ENCODE measurements at regions not wholly inside any gene's neighbourhood (a gene's known extent, or its start where the extent isn't known, plus 50 kb on each side); places are given as distances from the start of the nearest gene placed in this dataset.

DNA sequence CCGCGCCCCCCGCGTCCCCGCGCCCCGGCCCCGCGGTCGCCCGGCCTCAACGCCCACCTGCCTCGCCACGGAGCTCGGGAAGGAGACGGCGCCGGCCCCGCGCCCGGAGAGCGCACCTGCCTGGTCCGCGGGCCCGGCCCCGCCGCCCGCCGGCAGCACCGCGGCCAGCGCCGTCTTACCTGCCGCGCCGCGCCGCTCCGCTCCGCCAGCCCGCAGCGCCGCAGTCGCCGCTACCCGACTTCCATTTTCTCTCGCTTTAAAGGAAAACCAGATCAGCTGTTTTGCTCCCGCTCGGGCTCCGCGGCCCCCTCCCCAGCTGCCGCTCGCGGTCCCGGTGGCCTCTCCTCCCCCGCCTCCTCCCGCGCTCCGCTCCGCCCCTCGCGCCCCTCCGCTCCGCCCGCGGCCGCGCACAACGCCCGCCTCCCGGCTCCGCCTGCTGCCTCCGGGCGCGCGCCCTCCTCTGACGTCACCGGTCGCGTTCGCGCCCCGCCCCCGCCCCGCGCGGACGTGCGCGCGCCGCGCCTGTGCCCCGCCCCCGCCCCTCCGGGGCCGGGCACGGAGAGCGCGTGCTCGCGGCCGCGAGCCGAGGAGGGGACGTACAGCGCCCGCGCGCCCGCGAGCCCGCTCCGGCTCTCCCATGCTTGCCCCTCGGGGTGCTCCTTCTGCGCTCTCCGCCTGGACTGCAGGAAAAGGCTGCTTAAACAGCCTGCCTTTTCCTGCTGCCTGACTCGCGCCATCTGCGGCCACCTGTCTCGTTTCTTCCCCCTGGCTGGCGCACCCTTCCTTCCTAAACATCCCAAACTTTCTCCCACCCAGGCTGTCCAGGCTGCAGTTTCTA is 159.8 kb upstream of the CHRNA7 start, which contains the start of gene OTUD7A:
Gene OTUD7A (minus strand): TSS at position 346 of the 838 bp plus-strand sequence.
- peak within 1 kb of the TSS in 1 of 3 donors; percentile 74 for H3K27ac ChIP-seq (ENCODE audit: low read depth in 1 of 3, low read length in 2 of 3)
- peaks cover 0 to 4% (median 3%) of the 10 kb centered on the region in 3 donors for H3K4me1 ChIP-seq (ENCODE audit: control insufficient read depth in 3 of 3, insufficient read depth in 2 of 3, low read depth in 1 of 3, low read length in 2 of 3)
- WGBS, 3 donors = 1 to 2% (median 1%) methylated on average over 44 to 122 of the region's 122 CpGs
- H3K27me3 ChIP-seq (ENCODE audit: control insufficient read depth in 3 of 3, insufficient read depth in 3 of 3, low read length in 3 of 3) = peaks cover 0 to 11% (median 3%) of the 10 kb centered on the region in 3 donors
- H3K36me3 ChIP-seq (ENCODE audit: control insufficient read depth in 3 of 3, insufficient read depth in 2 of 3, low read depth in 1 of 3, low read length in 3 of 3) = no peaks in the 10 kb centered on the region
- H3K9me3 ChIP-seq (ENCODE audit: control insufficient read depth in 2 of 2, insufficient read depth in 1 of 2, low read depth in 1 of 2, low read length in 1 of 2) = no peaks in the 10 kb centered on the region
- DNase-seq (peak; percentile 77 to 94), FAIRE-seq (no peak)
- peak within 1 kb of the TSS; percentile 58 to 85 (median 79) for H3K4me3 ChIP-seq (ENCODE audit: low read depth in 1 of 3, low read length in 3 of 3)

DNA sequence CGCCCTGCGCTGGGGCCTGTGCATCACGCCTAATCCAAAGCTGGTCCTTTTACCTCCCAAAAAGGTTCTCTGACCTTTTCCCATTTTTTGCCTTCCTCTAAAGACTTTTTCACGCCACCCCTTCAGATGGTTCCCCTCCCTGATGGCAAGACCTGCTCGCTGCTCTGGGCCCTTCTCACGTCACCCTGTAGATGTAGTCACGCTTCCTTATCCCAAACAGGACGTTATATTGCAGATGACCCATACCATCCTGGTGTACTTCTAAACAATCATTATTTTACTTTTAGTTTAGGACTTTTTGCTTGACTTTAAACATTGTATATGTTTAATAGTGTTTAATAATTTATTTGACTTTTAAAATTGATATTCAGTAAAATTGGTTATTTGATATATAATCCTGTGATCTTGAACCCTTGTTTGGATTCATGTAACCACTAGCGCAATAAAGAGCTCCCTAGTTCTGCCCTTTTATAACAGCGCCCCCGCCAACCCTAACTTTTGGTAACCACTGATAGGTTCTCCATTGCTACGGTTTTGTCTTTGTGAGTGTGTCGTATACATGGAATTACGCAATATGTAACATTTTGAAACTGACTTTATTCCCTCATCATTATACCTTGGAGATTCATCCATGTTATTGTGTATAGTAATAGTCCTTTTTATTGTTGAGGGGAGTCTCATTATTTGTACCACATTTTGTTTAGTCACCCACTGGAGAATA is 159.0 kb upstream of the CHRNA7 start:
- 39 to 44% (median 43%) methylated on average over 14 of the region's 14 CpGs for WGBS, 3 donors
- Histone ChIP-seq H3K4me3 (ENCODE audit: low read depth in 1 of 3, low read length in 3 of 3) (peak overlapping the region in 2 of 3 donors; percentile 58 to 79), H3K36me3 (ENCODE audit: control insufficient read depth in 3 of 3, insufficient read depth in 2 of 3, low read depth in 1 of 3, low read length in 3 of 3) (no peaks in the 10 kb centered on the region), H3K27ac (ENCODE audit: low read depth in 1 of 3, low read length in 2 of 3) (peak overlapping the region in 1 of 3 donors; percentile 70), H3K9me3 (ENCODE audit: control insufficient read depth in 2 of 2, insufficient read depth in 1 of 2, low read depth in 1 of 2, low read length in 1 of 2) (no peaks in the 10 kb centered on the region), H3K4me1 (ENCODE audit: control insufficient read depth in 3 of 3, insufficient read depth in 2 of 3, low read depth in 1 of 3, low read length in 2 of 3) (peaks cover 0 to 4% (median 3%) of the 10 kb centered on the region in 3 donors), H3K27me3 (ENCODE audit: control insufficient read depth in 3 of 3, insufficient read depth in 3 of 3, low read length in 3 of 3) (peaks cover 0 to 11% (median 3%) of the 10 kb centered on the region in 3 donors)
- FAIRE-seq (no peak), DNase-seq (peak in 1 of 2 donors; percentile 17)

DNA sequence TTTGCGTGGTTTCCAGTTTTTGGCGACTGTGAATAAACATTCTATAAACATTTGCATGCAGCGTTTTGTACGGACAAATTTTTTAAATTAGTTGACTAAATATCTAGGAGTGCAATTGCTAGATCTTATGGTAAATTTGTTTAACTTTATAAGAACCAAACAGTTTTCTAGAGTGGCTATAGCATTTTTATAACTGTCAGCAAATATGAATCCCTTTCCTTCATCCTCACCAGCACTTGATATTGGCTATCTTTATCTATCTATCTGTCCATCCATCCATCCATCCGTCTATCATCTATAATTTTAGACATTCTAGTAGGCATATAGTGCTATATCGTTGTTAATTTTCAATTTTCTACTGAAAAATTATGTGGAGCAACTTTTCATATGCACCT is 158.4 kb upstream of the CHRNA7 start:
- H3K4me1 ChIP-seq (ENCODE audit: control insufficient read depth in 3 of 3, insufficient read depth in 2 of 3, low read depth in 1 of 3, low read length in 2 of 3) = peaks cover 0 to 4% (median 3%) of the 10 kb centered on the region in 3 donors
- H3K36me3 ChIP-seq (ENCODE audit: control insufficient read depth in 3 of 3, insufficient read depth in 2 of 3, low read depth in 1 of 3, low read length in 3 of 3) = no peaks in the 10 kb centered on the region
- H3K27me3 ChIP-seq (ENCODE audit: control insufficient read depth in 3 of 3, insufficient read depth in 3 of 3, low read length in 3 of 3) = peaks cover 0 to 11% (median 3%) of the 10 kb centered on the region in 3 donors
- no peak overlapping the region for H3K4me3 ChIP-seq (ENCODE audit: low read depth in 1 of 3, low read length in 3 of 3)
- DNase-seq (no peak), FAIRE-seq (no peak)
- no peaks in the 10 kb centered on the region for H3K9me3 ChIP-seq (ENCODE audit: control insufficient read depth in 2 of 2, insufficient read depth in 1 of 2, low read depth in 1 of 2, low read length in 1 of 2)
- no peak overlapping the region for H3K27ac ChIP-seq (ENCODE audit: low read depth in 1 of 3, low read length in 2 of 3)
- WGBS, 3 donors = 73 to 88% (median 86%) methylated on average over 6 of the region's 6 CpGs

DNA sequence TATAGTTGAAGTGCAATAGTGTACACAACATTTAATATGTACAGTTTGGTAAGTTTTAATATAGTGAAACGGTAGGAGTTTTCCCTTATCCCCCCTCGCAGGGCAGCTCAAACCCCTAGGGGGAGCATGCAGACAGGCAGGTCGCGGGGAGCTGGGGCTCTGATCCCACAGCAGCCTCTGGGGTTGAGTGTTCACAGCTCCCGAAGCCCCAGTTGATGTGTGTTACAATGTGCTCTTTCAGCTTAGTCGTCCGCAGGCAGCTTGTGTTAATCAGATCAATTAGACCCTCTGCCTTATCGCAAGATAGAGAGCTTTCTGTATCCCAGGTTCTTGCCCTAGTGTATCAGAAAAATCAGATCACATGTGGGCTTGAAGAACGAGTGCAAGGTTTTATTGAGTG is 143.1 kb upstream of the CHRNA7 start:
- H3K27me3 ChIP-seq (ENCODE audit: control insufficient read depth in 3 of 3, insufficient read depth in 3 of 3, low read length in 3 of 3) = no peaks in the 10 kb centered on the region
- H3K27ac ChIP-seq (ENCODE audit: low read depth in 1 of 3, low read length in 2 of 3) = no peak overlapping the region
- FAIRE-seq (no peak), DNase-seq (no peak)
- H3K36me3 ChIP-seq (ENCODE audit: control insufficient read depth in 3 of 3, insufficient read depth in 2 of 3, low read depth in 1 of 3, low read length in 3 of 3) = no peaks in the 10 kb centered on the region
- H3K4me3 ChIP-seq (ENCODE audit: low read depth in 1 of 3, low read length in 3 of 3) = no peak overlapping the region
- no peaks in the 10 kb centered on the region for H3K9me3 ChIP-seq (ENCODE audit: control insufficient read depth in 2 of 2, insufficient read depth in 1 of 2, low read depth in 1 of 2, low read length in 1 of 2)
- no peaks in the 10 kb centered on the region for H3K4me1 ChIP-seq (ENCODE audit: control insufficient read depth in 3 of 3, insufficient read depth in 2 of 3, low read depth in 1 of 3, low read length in 2 of 3)
- WGBS, 3 donors = 16 to 19% (median 19%) methylated on average over 9 of the region's 9 CpGs

DNA sequence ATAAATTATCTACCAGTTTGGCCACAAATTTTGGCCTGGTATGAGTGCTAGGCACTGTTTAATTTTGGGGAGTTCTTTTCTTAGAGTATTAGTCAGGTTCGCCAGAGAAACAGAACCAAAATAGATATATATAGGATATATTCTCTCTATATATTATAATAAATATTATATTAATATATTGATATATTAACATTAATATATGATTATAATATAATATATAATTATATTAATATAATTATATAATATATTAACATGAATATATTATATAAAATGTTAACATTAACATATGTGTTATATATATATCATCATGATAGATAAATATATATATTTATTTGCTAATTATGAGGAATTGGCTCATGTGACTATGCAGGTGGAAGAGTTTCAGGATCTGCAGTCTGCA is 137.8 kb upstream of the CHRNA7 start:
- no peak overlapping the region for H3K27ac ChIP-seq (ENCODE audit: low read depth in 1 of 3, low read length in 2 of 3)
- H3K4me3 ChIP-seq (ENCODE audit: low read depth in 1 of 3, low read length in 3 of 3) = no peak overlapping the region
- WGBS, 3 donors = 86 to 97% (median 88%) methylated on average over 1 of the region's 1 CpG
- H3K36me3 ChIP-seq (ENCODE audit: control insufficient read depth in 3 of 3, insufficient read depth in 2 of 3, low read depth in 1 of 3, low read length in 3 of 3) = no peaks in the 10 kb centered on the region
- H3K9me3 ChIP-seq (ENCODE audit: control insufficient read depth in 2 of 2, insufficient read depth in 1 of 2, low read depth in 1 of 2, low read length in 1 of 2) = no peaks in the 10 kb centered on the region
- H3K27me3 ChIP-seq (ENCODE audit: control insufficient read depth in 3 of 3, insufficient read depth in 3 of 3, low read length in 3 of 3) = no peaks in the 10 kb centered on the region
- no peak for DNase-seq
- peak; percentile 53 for FAIRE-seq
- no peaks in the 10 kb centered on the region for H3K4me1 ChIP-seq (ENCODE audit: control insufficient read depth in 3 of 3, insufficient read depth in 2 of 3, low read depth in 1 of 3, low read length in 2 of 3)

DNA sequence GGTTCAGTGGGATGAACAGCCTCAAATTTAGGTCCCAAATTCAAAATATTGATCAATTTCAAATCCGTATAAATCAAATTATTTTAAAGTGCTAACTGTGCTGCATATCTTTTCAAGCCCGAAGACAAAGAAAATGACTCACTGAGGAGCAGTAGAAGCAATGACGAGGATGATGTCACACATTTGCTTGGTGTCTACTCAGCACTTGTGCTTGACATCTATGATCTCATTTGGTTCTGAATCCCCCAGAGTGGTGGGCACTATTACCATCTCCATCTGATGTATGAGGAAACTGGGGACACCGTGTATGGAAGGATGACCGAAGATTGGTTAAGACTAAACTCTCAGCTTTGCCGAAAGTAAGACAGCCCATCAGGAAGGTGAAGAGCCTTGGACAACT is 136.5 kb upstream of the CHRNA7 start:
- Histone ChIP-seq H3K4me1 (ENCODE audit: control insufficient read depth in 3 of 3, insufficient read depth in 2 of 3, low read depth in 1 of 3, low read length in 2 of 3) (no peaks in the 10 kb centered on the region), H3K9me3 (ENCODE audit: control insufficient read depth in 2 of 2, insufficient read depth in 1 of 2, low read depth in 1 of 2, low read length in 1 of 2) (no peaks in the 10 kb centered on the region), H3K36me3 (ENCODE audit: control insufficient read depth in 3 of 3, insufficient read depth in 2 of 3, low read depth in 1 of 3, low read length in 3 of 3) (no peaks in the 10 kb centered on the region), H3K27ac (ENCODE audit: low read depth in 1 of 3, low read length in 2 of 3) (no peak overlapping the region), H3K4me3 (ENCODE audit: low read depth in 1 of 3, low read length in 3 of 3) (no peak overlapping the region), H3K27me3 (ENCODE audit: control insufficient read depth in 3 of 3, insufficient read depth in 3 of 3, low read length in 3 of 3) (no peaks in the 10 kb centered on the region)
- WGBS, 3 donors = 85 to 92% (median 91%) methylated on average over 6 of the region's 6 CpGs
- no peak for FAIRE-seq
- DNase-seq = no peak

DNA sequence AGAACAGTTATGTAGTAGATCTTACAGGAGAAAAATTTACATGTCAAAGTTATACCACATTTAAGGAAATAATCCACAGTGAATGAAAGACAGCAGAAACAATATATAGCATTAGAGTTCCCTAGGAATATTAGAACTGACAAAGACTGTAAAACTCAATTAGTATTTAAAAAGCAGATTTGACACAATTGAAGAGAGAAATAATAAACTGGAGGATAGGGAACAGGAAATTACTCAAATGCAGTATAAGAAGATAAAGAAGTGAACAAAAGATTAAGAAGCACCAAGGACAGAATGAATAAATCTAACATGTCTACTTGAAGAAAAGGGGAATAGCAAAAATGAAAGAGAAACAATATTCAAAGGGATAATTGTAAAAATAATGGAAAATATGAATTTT is 132.6 kb upstream of the CHRNA7 start:
- Histone ChIP-seq H3K4me3 (ENCODE audit: low read depth in 1 of 3, low read length in 3 of 3) (no peak overlapping the region), H3K27me3 (ENCODE audit: control insufficient read depth in 3 of 3, insufficient read depth in 3 of 3, low read length in 3 of 3) (no peaks in the 10 kb centered on the region), H3K9me3 (ENCODE audit: control insufficient read depth in 2 of 2, insufficient read depth in 1 of 2, low read depth in 1 of 2, low read length in 1 of 2) (no peaks in the 10 kb centered on the region), H3K36me3 (ENCODE audit: control insufficient read depth in 3 of 3, insufficient read depth in 2 of 3, low read depth in 1 of 3, low read length in 3 of 3) (no peaks in the 10 kb centered on the region), H3K27ac (ENCODE audit: low read depth in 1 of 3, low read length in 2 of 3) (no peak overlapping the region), H3K4me1 (ENCODE audit: control insufficient read depth in 3 of 3, insufficient read depth in 2 of 3, low read depth in 1 of 3, low read length in 2 of 3) (no peaks in the 10 kb centered on the region)
- no peak for FAIRE-seq
- DNase-seq = no peak

DNA sequence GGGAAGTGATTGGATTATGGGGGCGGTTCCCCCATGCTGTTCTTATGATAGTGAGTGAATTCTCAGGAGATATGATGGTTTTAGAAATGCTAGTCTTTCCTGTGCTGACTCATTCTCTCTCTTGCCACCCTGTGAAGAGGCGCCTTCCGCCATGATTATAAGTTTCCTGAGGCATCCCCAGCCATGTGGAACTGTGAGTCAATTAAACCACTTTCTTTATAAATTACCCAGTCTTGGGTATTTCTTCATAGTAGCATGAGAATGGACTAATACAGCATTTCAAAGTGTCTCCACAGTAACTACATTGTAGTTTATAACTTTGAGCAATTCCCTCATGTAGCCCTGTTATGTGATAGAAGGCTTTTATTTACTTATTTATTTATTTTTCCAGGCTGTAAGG is 128.8 kb upstream of the CHRNA7 start:
- Histone ChIP-seq H3K27ac (ENCODE audit: low read depth in 1 of 3, low read length in 2 of 3) (no peak overlapping the region), H3K4me1 (ENCODE audit: control insufficient read depth in 3 of 3, insufficient read depth in 2 of 3, low read depth in 1 of 3, low read length in 2 of 3) (no peaks in the 10 kb centered on the region), H3K36me3 (ENCODE audit: control insufficient read depth in 3 of 3, insufficient read depth in 2 of 3, low read depth in 1 of 3, low read length in 3 of 3) (no peaks in the 10 kb centered on the region), H3K9me3 (ENCODE audit: control insufficient read depth in 2 of 2, insufficient read depth in 1 of 2, low read depth in 1 of 2, low read length in 1 of 2) (no peaks in the 10 kb centered on the region), H3K27me3 (ENCODE audit: control insufficient read depth in 3 of 3, insufficient read depth in 3 of 3, low read length in 3 of 3) (no peaks in the 10 kb centered on the region), H3K4me3 (ENCODE audit: low read depth in 1 of 3, low read length in 3 of 3) (no peak overlapping the region)
- 91 to 92% (median 92%) methylated on average over 3 of the region's 3 CpGs for WGBS, 3 donors
- no peak for FAIRE-seq
- DNase-seq = no peak

Data from small intestine (tissue), 7 donors.